Astrocyte of the cerebellum (primary cell): ENCODE measurements at regions not wholly inside any gene's neighbourhood (a gene's known extent, or its start where the extent isn't known, plus 50 kb on each side); places are given as distances from the start of the nearest gene placed in this dataset.

Source experiments
- DNase-seq: peaks from one replicate; pipeline ENCODE4 v3.0.0-alpha.2; 2011; ENCODE audit warnings: low read depth
- H3K4me3 ChIP-seq: 2 replicates; pipeline ENCODE4 v1.5.1; 2011; ENCODE audit warnings: mild to moderate bottlenecking, low read depth, low read length, moderate library complexity
- CTCF ChIP-seq: IDR thresholded peaks from 2 replicates; pipeline ENCODE4 v1.5.1; 2012; ENCODE audit warnings: low read length, low read depth, moderate library complexity, mild to moderate bottlenecking; ENCODE audit errors: missing control alignments
- in situ Hi-C: cut with HindIII; loops from 2 replicates; pipeline ENCODE4 v1.10.0; 2017; ENCODE audit warnings: low sequenced_read_pairs

DNA sequence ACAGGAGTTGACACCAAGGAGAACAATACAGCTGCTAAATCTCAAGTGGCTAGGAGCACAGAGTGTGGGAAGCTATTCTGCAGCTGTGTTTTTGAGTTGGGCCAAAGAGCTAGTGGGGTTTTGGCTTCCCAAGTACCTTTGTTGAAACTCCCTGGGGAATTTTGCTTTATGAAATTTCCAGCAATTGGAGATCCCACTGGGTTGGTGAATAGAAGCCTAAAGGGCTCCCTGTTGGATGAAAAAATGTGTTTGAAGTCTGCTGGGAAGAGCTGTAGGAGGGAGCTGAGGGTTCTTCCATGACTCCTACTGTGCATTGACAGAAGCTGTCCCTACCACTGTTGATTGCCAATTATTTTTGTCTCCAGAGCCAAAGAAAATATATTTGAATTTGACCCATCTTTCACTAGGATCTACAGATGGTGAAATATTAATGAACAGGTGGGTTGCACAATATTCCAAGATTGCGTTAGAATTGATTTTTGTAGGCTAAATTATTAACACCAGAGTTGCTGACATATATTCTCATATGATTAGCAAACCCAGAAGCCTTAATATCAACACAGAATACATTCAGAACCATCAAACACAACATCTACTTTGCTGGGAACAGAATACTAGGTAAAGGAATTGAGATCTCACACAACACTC lies 95.4 kb upstream of the CYP1B1 start:
- DNase-seq, result no peak
- in situ Hi-C loops, result no loop called here
- TF ChIP-seq CTCF, result no peak
- no peak overlapping the region for H3K4me3 ChIP-seq

- no peak for TF ChIP-seq CTCF
- DNase-seq, result no peak
- no peak overlapping the region for H3K4me3 ChIP-seq
- in situ Hi-C loops, result no loop called here
These were observed 94.8 kb upstream of the CYP1B1 start for GRCh38 chr2:38170733-38171132.

GRCh38 chr2:38170067-38170466 lies 94.1 kb upstream of the CYP1B1 start:
- no peak overlapping the region for H3K4me3 ChIP-seq
- in situ Hi-C loops, result no loop called here
- no peak for DNase-seq
- no peak for TF ChIP-seq CTCF

GRCh38 chr2:38168710-38169480 lies 92.9 kb upstream of the CYP1B1 start:
- no peak for TF ChIP-seq CTCF
- in situ Hi-C loops, result no loop called here
- no peak overlapping the region for H3K4me3 ChIP-seq
- DNase-seq, result no peak

GRCh38 chr2:38167968-38168350 lies 92.0 kb upstream of the CYP1B1 start:
- TF ChIP-seq CTCF, result no peak
- in situ Hi-C loops, result no loop called here
- H3K4me3 ChIP-seq, result no peak overlapping the region
- DNase-seq, result no peak

GRCh38 chr2:38165698-38166097 lies 89.7 kb upstream of the CYP1B1 start:
- no peak for TF ChIP-seq CTCF

More at GRCh38 chr2:38165698-38166097, 89.7 kb upstream of the CYP1B1 start:
- DNase-seq, result no peak
- in situ Hi-C loops, result no loop called here
- no peak overlapping the region for H3K4me3 ChIP-seq
